ENCODE measurements at regions not wholly inside any gene's neighbourhood (a gene's known extent, or its start where the extent isn't known, plus 50 kb on each side); places are given as distances from the start of the nearest gene placed in this dataset.

DNA sequence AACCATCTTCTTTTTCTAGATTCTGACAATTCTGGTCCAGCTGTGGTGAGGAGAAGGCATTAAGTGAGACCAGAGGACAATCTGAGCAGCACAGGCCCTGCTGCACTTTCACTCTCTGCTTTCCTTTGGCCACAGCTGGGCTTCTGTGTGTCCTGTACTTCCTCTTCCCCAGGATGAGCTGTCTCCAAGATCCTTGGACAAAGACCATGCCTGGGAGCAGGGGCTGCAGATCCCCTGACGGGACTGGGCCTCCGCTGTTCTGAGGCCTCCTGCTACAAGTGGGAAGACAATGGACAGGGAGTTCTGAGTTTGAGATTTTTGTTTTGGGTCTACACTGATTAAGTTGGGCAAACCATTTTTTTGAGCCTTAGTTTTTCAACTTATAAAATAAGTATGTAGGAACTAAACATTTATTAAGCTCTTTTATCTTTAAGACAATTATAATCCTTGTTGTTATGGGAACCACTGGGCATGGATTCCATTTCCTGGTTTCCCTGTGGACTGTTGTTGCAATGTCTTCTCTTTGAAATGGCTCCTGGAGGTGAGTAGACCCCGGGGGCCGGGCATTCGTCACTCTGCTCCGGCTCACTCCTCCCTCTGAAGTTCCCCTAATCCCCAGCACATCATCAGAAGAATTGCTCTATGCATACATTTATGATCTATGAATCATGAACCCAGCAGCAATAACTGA, 266.6 kb downstream of the ACTR3 start:
- DNase-seq, result no peak

DNA sequence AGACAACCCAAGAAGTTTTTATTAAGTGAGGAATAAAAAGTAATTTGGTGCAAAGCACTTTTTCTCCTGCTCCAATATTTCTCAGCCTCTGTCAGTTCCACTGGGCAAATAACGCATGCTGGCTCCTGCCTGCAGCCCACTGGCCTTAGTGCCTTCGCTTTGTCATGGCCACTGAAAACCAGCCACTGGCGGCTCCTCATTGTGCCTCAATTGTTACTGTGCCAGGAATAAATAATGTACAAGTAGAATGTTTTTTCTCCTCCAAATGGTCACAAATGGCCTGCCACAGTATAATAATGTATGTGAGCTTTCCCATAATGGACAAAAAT, 267.1 kb downstream of the ACTR3 start:
- no peak for DNase-seq

DNA sequence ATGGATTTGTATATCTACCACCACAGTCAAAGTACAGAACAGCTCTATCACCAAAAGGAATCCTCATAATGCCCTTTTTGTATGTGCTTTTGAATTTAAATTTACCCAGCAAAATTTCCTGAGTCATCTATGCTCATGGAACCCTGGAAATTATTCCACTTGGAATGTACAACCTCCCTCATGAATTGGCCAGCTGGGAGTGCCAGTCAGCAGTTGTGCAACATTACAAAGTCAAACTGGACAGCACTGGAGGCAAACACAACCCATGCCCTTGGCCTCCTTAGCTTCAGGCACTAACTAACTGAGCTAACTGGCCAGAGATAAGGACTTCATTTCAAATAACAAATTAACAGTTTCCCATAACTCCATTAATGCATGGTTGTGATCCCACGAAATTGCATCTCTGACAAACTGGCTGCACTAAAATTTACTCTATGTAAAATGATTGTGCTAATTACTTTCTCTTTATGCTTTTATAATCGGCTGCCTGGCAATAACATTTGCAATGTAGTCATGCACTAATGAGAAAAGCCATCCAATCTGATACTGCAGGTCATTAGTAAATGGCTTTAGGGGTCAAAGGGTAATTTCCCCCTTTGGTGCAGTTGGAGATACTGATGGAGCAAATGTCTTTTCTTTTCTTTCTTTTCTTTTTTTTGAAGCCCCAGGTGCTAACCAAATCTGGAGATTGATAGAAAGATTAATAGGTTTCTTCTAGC, 270.5 kb downstream of the ACTR3 start:
- no peak for DNase-seq

DNA sequence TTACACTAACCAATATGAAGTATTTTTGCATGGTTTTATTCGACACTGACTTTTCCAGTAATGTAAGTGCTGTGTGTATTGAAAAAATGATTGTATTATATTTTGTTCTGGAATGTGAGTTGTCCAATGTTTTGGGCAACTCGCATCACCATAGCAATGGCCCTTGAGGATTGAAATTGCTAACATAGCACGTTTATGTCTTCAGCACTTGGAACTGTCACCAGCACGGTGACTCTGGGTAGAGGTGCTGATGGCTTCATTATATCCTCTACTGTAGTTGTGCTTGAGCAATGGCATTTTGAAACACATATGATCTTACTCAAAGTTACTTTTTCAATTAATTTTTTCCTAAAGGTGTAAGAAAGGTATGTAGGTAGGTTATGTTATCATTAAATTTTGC, 271.5 kb downstream of the ACTR3 start:
- no peak for DNase-seq

DNA sequence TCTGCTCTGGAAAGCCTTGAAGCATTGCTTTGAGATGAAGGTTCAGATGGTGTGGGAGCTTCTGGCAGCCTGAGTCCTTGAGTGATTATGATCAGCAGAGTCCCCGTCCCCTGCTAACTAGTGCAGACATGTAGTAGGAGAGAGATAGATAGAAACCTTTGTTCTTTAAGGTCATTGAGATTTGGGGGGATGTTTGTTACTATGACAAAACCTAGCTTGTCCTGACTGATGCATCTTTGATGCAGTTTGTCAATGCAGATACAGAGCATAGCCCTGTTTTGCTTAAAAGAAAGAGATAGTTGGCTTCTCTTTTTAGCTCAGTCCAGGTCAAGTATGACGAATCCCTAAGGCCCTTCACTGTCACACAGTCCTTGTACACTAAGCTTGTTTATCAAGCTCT, 274.6 kb upstream of the DPP10 start:
- no peak for DNase-seq

DNA sequence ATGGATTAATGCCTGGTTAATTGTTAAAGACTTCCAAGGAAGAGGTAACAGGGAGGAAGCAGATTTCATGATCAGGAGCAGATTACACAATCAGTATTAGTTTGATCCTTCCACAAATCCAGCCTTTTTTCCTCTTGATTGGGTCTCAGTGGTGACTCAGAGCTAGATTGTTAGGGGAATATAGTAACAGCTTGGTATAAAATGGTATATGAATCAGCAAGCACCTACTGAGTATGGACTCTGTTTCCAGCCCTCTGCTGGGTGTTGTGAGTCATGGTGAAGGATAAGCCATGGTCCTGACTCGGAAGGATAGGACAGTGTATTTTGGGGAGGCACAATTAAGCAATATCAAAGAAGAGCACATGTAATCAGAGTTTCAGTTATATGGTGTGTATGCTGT, 272.4 kb upstream of the DPP10 start:
- no peak for DNase-seq

DNA sequence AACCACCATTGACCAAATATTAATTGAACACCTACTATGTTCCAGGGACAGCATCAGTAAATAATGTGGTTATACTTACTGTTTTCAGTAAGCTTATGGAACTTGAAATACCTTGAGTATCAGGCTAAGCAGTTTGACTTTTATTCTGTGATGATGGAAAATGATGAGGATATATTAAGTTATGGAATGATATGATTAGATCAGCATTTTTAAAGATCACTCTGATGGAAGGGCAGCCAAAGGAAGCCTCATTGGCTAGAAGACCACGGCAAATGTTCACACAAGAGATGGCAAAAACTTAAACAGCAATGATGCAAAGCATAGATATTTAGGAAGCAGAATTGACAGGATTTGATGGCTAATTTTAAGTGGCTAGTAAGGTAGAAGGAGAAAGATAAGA, 266.9 kb upstream of the DPP10 start:
- DNase-seq, result no peak

DNA sequence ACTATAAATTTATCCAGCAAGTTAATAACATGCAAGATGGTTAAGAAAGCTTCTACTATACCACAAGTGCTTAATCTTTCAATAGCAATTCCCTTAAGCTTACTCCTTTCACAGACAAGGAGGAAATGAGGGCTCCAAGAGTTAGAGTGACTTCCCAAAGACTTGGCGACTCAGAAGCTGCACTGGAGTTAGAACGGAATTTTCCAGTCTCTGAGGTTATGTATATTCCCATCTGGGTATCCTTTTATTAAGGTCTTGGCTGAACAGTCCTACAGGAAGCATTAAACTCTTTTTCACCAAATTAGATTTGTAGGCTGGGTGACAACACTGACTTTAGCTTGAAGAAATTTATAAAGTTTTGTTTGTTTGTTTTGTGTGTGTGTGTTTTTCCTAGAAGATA, 256.9 kb upstream of the DPP10 start:
- no peak for DNase-seq

DNA sequence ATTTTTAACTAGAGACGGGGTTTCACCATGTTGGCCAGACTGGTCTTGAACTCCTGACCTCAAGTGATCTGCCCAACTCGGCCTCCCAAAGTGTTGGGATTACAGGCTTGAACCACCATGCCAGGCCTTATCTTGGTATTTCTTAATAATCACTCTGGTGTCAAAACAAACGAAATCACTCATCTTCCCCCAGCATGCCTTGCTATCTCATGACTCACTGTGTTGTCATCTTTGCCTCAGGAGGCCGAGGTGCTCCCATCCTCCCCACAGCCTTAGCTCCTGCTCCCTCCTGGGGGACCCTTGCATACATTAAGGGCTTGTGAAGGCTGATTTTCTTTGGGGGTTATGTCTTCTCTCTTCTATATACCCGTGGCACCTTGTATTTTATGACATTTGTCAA, 250.1 kb upstream of the DPP10 start:
- no peak for DNase-seq

DNA sequence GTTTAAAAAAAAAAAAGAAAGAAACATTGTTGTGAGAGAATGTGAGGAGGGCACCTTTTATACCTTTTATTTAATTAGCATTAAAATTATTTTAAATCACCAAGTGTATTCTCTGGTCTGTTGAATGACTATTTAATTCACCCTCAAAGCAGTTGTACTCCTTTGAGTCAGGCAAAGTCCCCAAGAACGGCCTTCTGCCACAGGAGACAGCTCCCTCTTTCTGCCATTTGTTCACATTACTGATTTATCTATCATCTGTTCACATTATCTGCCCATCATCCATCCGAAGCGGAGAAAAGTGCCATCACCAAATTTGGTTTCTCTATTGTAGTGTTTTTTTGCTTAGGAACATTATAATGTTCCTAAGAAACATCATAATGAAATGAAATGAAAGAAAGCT, 240.7 kb upstream of the DPP10 start:
- no peak for DNase-seq

DNA sequence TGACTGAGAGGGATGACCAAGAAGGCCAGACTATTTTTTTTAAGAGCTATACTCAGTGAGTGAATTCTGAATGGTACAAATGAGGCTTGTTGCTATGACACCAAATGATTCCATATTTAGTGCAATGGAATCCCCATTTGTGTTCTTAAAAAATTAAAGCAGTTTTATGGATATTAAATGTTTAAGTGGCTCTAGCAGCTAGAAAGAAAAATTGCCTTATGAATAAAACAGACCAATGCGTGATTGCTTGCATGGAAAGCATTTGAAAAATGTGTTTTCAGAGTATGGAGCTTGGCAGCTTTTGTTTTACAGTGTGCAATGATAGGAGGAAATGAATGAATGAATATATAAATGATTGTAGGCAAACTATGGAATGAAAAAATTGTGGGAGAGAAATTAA, 238.8 kb upstream of the DPP10 start:
- no peak for DNase-seq

DNA sequence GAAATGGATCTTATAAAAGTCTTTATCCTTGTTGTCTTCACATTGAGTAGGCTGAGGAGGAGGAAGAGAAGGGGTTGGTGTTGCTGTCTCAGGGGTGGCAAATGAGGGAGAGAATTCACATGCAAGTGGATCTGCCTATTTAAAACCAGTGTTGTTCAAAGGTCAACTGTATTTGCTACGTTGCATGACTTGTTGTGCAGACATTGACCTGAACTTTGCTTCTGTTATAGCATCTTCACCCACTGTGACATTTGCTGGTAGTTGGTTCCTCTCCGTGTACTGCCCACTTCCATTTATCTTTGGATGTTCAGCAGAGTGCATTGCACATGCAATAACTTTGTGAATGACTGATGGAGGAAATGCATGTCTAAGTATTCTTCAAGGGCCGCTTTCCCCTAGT, 228.6 kb upstream of the DPP10 start:
- DNase-seq, result no peak

DNA sequence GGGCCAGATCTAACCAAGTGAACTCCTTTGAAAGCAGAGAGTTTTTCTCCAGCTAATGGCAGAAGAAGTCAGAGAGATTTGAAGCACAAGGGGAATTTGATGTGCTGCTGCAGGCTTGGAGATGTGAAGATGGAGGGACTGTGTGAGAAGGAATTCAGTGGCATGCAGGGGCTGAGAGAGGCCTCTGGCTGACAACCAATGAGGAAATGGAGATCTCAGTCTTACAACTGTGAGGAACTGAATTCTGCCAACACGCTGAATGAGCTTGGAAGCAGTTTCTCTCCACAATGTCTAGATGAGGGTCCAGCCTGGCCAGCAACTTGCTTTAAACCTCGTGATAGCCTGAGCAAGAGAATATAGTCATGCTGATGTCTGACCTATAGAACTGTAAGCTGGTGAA, 224.1 kb upstream of the DPP10 start:
- no peak for DNase-seq

DNA sequence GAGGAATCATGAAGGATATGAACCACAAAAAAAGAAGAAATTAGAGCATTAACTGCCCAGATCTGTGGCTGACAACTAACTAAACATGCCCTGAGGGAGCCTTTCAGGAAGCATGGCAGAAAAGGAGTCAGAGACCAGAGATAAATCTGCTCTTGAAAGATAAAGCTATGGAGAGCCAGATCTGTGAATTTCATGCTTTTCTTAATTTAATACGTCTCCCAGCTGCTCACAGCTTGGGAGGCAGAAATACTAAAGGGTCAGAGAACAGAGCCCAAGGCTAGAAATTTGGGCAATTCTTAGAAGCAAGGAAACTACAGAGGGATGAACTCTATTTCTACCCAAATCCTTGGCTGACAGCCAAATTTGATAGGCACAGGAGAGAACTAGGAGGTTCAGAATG, 223.0 kb upstream of the DPP10 start:
- DNase-seq, result no peak

DNA sequence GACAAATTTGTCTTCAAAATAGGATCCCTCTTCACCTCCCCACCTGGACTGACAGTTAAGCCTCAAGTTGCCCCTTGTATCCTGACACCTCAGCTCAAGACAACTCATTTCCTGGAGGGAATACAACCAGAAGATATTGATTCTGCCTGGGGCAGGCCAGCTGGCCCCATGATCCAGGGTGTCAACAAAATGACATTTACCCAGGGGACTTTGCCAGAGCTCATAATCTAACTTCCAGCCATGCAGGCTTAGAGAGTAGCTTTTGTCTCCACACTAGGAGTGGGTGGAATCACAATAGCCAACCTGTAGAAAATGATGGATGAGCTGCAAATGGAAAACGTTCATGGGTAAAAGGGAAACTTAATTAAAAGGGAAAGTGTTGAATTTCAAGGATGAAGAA, 220.1 kb upstream of the DPP10 start:
- DNase-seq, result no peak

DNA sequence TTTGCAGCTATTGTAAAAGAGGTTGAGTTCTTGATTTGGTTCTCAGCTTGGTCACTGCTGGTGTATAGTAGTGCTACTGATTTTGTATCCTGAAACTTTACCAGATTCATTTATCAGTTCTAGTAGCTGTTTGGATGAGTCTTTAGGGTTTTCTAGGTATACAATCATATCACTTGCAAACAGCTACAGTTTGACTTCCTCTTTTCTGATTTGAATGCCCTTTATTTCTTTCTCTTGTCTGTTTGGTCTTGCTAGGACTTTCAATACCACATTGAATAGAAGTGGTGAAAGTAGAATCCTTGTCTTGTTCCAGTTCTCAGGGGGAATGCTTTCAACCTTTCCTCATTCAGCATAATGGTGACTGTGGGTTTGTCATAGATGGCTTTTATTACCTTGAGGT, 210.5 kb upstream of the DPP10 start:
- DNase-seq, result no peak

DNA sequence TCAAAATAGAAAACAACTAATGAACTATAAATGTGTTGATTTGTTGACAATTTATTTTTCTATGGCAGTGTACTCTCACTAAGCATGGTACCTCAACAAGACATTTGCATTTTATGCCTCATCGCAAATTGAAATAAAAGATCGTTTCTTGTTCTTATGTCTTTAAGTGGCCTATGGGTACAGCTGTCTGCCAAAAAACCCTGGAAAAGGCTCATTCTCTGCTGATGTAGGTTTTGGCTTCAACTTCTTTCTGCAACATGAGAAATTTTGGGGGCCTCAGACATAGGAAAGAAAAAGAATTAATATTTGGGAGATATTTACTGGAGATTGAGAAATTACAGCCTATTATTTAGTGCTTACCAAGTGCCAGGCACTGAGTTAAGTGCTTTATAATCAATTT, 205.1 kb upstream of the DPP10 start:
- no peak for DNase-seq

DNA sequence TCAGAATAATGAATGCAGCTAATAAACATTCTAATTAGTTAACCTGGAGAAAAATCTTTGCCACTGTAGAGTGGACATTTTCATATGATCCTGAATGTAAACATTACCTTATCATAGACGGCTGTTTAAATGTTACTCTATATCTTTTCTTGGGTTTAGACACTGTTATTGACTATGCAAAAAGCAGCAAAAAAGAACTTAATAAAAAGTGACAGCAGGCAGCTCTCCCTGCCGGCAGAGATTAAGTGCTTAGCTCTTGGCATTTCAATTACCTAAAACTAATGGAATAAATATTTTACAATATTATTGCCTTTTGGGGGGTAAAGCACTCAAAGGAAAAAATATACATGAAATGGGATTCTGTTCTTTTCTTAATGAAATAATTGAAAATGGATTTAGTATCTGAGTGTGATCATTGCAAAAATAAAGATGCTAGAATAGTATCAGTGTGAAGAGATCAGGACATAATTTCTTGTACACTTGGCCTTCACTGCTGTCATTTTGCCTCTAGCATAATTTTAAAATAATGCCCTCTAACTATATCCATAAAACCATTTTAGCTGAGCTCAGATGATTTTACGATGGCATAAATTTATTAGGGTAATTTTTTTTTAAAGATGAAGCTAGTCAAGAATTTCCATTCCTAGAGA, 203.4 kb upstream of the DPP10 start:
- no peak for DNase-seq

DNA sequence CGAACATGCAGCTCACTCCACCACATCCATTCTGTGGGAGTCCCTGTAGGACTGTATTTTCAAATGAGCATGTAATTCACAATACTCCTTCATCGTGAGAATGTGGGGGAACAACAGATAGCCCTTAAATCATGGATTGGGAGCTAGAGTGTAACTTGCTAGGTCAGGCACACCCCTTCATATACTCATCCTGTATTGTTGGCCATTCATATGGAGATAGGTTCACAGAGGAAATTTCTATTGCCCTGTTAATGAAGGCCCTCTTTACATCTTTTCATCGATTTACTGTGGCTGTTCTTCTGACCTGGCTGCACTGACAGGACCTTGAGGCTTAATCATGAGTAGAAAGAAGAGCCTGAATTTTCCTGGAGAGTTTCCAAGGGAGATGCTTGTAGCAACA, 193.8 kb upstream of the DPP10 start:
- no peak for DNase-seq

DNA sequence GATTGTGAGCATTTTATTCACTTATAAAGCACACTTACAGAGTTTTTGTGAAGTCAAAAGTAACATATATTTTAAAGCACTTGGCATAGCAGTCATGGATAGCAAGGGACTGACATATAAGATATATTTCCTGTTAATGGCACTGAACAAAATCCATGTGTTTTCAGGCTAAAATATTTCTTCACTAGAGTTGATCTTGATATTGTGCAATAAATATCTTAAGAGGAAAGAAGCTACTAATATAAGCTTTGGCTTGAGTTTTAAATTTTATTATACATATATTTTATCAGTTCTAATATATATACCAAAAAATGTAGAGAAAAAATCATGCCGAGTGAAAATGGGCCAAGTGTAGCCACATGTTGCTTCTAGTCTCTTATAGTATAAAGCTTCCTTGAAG, 189.7 kb upstream of the DPP10 start:
- DNase-seq, result no peak

DNA sequence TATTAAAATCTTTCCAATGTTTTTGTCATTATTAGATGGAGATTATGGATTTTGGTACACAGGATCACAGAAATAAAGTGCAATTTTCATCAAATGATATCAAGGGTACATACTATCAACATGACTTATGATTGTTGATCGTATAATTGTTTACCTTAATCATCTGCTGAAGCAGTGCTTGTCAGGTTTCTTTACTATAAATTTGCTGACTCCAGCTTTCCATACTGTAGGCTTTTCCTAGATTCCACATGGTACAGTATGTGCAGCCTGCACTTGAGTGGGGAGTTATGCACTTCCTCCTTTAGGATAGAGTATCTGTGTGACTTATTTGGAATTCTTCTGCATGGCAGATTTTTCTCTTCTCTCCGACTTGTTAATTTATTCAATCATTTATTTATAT, 187.6 kb upstream of the DPP10 start:
- DNase-seq, result no peak

DNA sequence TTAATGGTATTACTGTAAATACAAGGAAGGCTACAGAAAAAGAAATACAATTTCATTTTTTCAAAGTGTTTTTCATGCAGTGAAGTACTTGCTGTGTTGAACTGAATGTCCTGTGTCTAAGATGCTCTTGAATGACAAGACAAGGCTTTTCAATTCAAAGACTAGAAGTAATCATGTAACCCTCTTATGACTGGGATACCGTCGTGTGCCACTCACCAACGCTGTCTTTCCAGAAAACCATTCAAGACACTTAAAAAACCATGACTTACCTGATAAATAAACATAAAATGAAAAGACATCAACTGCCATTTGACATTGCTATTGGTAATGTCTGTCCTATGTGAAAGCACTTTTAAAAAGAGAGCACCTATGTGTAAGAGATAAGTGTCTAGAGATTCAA, 183.1 kb upstream of the DPP10 start:
- DNase-seq, result no peak

DNA sequence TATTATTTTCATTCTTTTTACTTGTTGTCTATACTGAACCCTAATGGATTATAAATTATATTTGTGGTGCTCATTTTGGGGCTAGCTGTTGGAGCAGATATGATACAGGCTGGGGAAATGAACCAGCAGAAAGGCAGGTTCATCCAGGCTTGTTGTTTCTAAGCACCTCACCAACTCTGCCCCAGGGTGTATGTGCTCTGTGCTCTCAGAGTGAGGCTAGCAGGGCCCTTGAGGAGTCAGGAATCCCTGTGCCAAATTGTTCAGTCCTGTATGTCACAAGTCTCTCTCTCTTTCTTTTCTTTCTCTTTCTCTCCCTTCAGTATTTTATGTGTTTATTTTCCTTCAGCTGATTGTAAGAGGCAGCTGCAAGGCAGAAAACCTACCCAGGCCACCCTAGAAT, 181.1 kb upstream of the DPP10 start:
- no peak for DNase-seq

DNA sequence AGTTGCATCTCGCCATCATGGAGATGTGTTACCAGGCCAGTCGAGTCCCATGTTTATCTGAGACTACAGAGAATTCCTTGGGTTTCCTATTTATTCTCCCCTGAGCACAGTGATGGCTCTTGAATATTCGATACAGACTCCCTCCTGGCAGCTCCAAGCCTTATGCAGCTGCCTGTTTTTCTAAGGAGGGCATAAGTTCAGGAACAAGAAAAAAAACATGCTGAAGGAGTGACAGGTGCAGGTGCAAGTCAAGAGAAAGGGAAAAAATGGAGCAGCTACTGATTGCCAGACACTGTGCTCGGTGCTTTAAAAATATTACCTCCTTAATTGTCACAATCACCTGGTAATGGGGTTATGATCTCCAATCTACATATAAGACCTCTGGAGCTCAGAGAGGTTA, 177.2 kb upstream of the DPP10 start:
- no peak for DNase-seq

DNA sequence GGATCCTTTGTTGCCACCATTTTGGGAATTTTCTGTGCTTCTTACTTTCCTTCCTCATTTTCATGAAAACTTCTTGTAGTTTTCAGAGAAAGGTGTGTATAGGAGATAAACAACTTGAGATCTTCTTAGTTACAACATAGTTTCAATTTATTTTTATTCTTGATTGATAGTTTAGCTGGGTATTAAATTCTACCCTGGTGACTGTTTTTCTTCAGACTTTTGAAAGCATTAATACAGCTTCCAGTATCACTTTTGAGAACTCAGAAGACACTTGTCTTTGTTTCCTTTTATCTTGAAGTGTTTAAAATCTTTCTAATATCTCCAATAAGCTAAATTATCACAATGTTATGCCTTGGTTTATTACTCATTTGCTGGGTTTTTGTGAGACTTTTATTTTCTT, 167.5 kb upstream of the DPP10 start:
- DNase-seq, result no peak

All from suppressor macrophage treated with lipopolysaccharide for 1 hour (primary cell).